Skeletal muscle tissue (tissue), 3 donors: ENCODE measurements at regions not wholly inside any gene's neighbourhood (a gene's known extent, or its start where the extent isn't known, plus 50 kb on each side); places are given as distances from the start of the nearest gene placed in this dataset.

Source experiments
- H3K27ac ChIP-seq: one replicate; pipeline ENCODE4 v1.7.0; 2013; ENCODE audit warnings: mild to moderate bottlenecking, low read depth, low read length, inconsistent platforms
- H3K27me3 ChIP-seq, 3 donors: one replicate each; pipeline ENCODE4 v1.7.0; 2013; ENCODE audit warnings: low read length in 3 of 3; ENCODE audit not compliant: control insufficient read depth in 3 of 3, insufficient read depth in 3 of 3
- H3K36me3 ChIP-seq, 3 donors: one replicate each; pipeline ENCODE4 v1.7.0; 2013; ENCODE audit warnings: low read length in 3 of 3; ENCODE audit not compliant: control insufficient read depth in 3 of 3, insufficient read depth in 3 of 3
- H3K4me1 ChIP-seq, 3 donors: one replicate each; pipeline ENCODE4 v1.7.0; 2013; ENCODE audit warnings: low read length in 3 of 3, mild to moderate bottlenecking in 3 of 3; ENCODE audit not compliant: control insufficient read depth in 3 of 3, insufficient read depth in 3 of 3
- H3K4me3 ChIP-seq, 3 donors: one replicate each; pipeline ENCODE4 v1.7.0; 2013; ENCODE audit warnings: low read length in 3 of 3
- H3K9ac ChIP-seq, 3 donors: one replicate each; pipeline ENCODE4 v1.7.0; 2013; ENCODE audit warnings: low read length in 3 of 3, mild to moderate bottlenecking in 3 of 3, moderate library complexity in 2 of 3, low read depth in 1 of 3
- H3K9me3 ChIP-seq, 3 donors: one replicate each; pipeline ENCODE4 v1.7.0; 2013; ENCODE audit warnings: low read length in 3 of 3; ENCODE audit not compliant: control insufficient read depth in 3 of 3
- donor health status: Osteomylitis.

- Histone ChIP-seq H3K4me1 (no peaks in the 10 kb centered on the region), H3K9me3 (no peaks in the 10 kb centered on the region), H3K27ac (no peak overlapping the region), H3K4me3 (no peak overlapping the region), H3K36me3 (no peaks in the 10 kb centered on the region), H3K9ac (no peak overlapping the region), H3K27me3 (peaks cover 0 to 3% (median 2%) of the 10 kb centered on the region in 3 donors)
Observed at GRCh38 chr2:16290311-16291020, 350.1 kb downstream of the MYCN start.

GRCh38 chr2:16288371-16289112 is 348.2 kb downstream of the MYCN start:
- peaks cover 0 to 3% (median 2%) of the 10 kb centered on the region in 3 donors for H3K27me3 ChIP-seq
- H3K27ac ChIP-seq, result no peak overlapping the region
- H3K4me3 ChIP-seq, result no peak overlapping the region
- no peaks in the 10 kb centered on the region for H3K36me3 ChIP-seq
- no peaks in the 10 kb centered on the region for H3K4me1 ChIP-seq
- H3K9ac ChIP-seq, result no peak overlapping the region
- H3K9me3 ChIP-seq, result no peaks in the 10 kb centered on the region

GRCh38 chr2:16287831-16288230 is 347.5 kb downstream of the MYCN start:
- Histone ChIP-seq H3K27me3 (peaks cover 0 to 3% (median 2%) of the 10 kb centered on the region in 3 donors), H3K27ac (no peak overlapping the region), H3K9ac (no peak overlapping the region), H3K4me1 (no peaks in the 10 kb centered on the region), H3K36me3 (no peaks in the 10 kb centered on the region), H3K4me3 (no peak overlapping the region), H3K9me3 (no peaks in the 10 kb centered on the region)

GRCh38 chr2:16287281-16287680 is 346.9 kb downstream of the MYCN start:
- Histone ChIP-seq H3K27me3 (peaks cover 0 to 3% (median 2%) of the 10 kb centered on the region in 3 donors), H3K4me1 (no peaks in the 10 kb centered on the region), H3K9ac (no peak overlapping the region), H3K4me3 (no peak overlapping the region), H3K9me3 (no peaks in the 10 kb centered on the region), H3K27ac (no peak overlapping the region), H3K36me3 (no peaks in the 10 kb centered on the region)

GRCh38 chr2:16285813-16286510 is 345.6 kb downstream of the MYCN start:
- Histone ChIP-seq H3K27me3 (peaks cover 0 to 2% (median 0%) of the 10 kb centered on the region in 3 donors), H3K27ac (no peak overlapping the region), H3K36me3 (no peaks in the 10 kb centered on the region), H3K9me3 (no peaks in the 10 kb centered on the region), H3K4me1 (no peaks in the 10 kb centered on the region), H3K9ac (no peak overlapping the region), H3K4me3 (no peak overlapping the region)

GRCh38 chr2:16284941-16285625 is 344.7 kb downstream of the MYCN start:
- Histone ChIP-seq H3K4me1 (no peaks in the 10 kb centered on the region), H3K4me3 (no peak overlapping the region), H3K9me3 (no peaks in the 10 kb centered on the region), H3K36me3 (no peaks in the 10 kb centered on the region), H3K27me3 (no peaks in the 10 kb centered on the region), H3K9ac (no peak overlapping the region), H3K27ac (no peak overlapping the region)

GRCh38 chr2:16283071-16283850 is 342.9 kb downstream of the MYCN start:
- Histone ChIP-seq H3K27ac (no peak overlapping the region), H3K9me3 (no peaks in the 10 kb centered on the region), H3K9ac (no peak overlapping the region), H3K4me3 (no peak overlapping the region), H3K36me3 (no peaks in the 10 kb centered on the region), H3K27me3 (no peaks in the 10 kb centered on the region), H3K4me1 (no peaks in the 10 kb centered on the region)

GRCh38 chr2:16282511-16282910 is 342.2 kb downstream of the MYCN start:
- H3K9me3 ChIP-seq, result no peaks in the 10 kb centered on the region
- no peak overlapping the region for H3K9ac ChIP-seq
- H3K27ac ChIP-seq, result no peak overlapping the region
- H3K27me3 ChIP-seq, result no peaks in the 10 kb centered on the region
- H3K4me1 ChIP-seq, result no peaks in the 10 kb centered on the region
- H3K36me3 ChIP-seq, result no peaks in the 10 kb centered on the region
- no peak overlapping the region for H3K4me3 ChIP-seq
